IgD-negative memory B cell (primary cell): ENCODE measurements at regions not wholly inside any gene's neighbourhood (a gene's known extent, or its start where the extent isn't known, plus 50 kb on each side); places are given as distances from the start of the nearest gene placed in this dataset.

Experiments used
- H3K27ac Mint-ChIP-seq, 3 donors: one replicate each; pipeline ENCODE4 v1.8.0; 2020 to 2022; ENCODE audit warnings: mild to moderate bottlenecking in 3 of 3, mixed read lengths in 3 of 3, moderate library complexity in 1 of 3
- H3K27me3 Mint-ChIP-seq: one replicate; pipeline ENCODE4 v1.8.0; 2021; ENCODE audit warnings: mixed read lengths
- H3K36me3 Mint-ChIP-seq: one replicate; pipeline ENCODE4 v1.8.0; 2020; ENCODE audit warnings: mild to moderate bottlenecking, mixed read lengths
- H3K4me1 Mint-ChIP-seq, 3 donors: one replicate each; pipeline ENCODE4 v1.8.0; 2020 to 2022; ENCODE audit warnings: mixed read lengths in 3 of 3, mild to moderate bottlenecking in 1 of 3
- H3K4me3 Mint-ChIP-seq, 4 donors: one replicate each; pipeline ENCODE4 v1.8.0; 2020 to 2022; ENCODE audit warnings: mild to moderate bottlenecking in 4 of 4, mixed read lengths in 4 of 4, moderate library complexity in 3 of 4
- H3K9me3 Mint-ChIP-seq, 3 donors: one replicate each; pipeline ENCODE4 v1.8.0; 2020 to 2021; ENCODE audit warnings: mixed read lengths in 3 of 3, mild to moderate bottlenecking in 1 of 3

DNA sequence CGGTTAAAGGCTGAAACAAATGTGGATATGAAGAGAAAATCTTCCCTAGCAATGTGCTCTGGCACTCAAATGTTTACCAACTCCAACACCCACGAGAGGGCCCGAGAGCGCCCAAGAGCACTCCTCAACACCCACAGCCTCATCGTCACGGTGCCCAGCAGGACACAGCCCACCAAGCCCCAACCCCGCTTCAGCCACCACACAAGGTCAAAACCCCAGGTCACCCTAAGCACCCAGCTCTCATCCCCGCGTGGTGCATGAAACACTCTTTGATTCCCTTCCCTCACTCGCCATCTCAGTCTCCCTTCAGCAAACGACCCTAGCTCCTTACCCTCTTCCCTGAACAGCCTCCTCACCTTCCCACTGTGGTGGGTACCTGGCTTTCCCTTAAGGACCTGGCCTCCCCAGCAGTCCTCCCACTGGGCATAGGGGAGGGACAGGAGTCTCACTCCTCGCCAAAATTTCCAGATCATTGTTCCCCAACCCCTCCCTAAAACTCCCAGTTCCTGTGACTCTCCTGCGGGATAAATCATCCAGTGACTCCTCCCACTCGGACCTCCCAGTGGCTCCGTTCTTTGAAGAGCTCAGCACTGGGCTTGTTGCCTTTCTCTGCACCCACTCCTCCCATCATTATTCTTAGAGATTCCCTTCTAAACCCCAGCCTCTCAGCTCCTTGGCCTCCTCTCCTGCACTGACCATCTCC lies 170.4 kb upstream of the SYT6 start:
- H3K27ac Mint-ChIP-seq, result no peak overlapping the region
- no peaks in the 10 kb centered on the region for H3K4me1 Mint-ChIP-seq
- no peaks in the 10 kb centered on the region for H3K36me3 Mint-ChIP-seq
- H3K4me3 Mint-ChIP-seq, result no peak overlapping the region
- peaks cover 3% of the 10 kb centered on the region for H3K27me3 Mint-ChIP-seq
- peaks cover 0 to 2% (median 0%) of the 10 kb centered on the region in 3 donors for H3K9me3 Mint-ChIP-seq

DNA sequence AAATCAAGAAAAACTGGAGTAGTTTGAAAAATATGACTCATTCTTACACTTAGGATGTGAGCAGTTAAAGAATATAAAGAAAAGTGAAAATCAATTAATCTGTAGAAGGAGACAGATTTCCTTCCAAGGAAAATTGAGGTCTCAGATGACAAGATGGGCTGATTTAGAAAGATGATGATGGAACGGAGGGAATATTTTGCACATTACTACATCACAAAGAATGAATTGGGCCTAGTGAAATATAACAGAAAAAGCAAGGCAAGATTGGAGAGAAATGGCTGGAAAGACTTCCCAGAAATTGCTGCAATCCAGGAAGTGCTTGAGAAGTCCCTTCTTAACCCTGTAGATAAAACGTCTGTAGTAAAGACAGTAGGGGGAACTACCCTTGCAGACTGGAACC lies 169.1 kb upstream of the SYT6 start:
- Mint-ChIP-seq H3K27me3 (peaks cover 2% of the 10 kb centered on the region), H3K36me3 (no peaks in the 10 kb centered on the region), H3K4me1 (no peaks in the 10 kb centered on the region), H3K27ac (no peak overlapping the region), H3K4me3 (no peak overlapping the region), H3K9me3 (peaks cover 0 to 2% (median 0%) of the 10 kb centered on the region in 3 donors)

DNA sequence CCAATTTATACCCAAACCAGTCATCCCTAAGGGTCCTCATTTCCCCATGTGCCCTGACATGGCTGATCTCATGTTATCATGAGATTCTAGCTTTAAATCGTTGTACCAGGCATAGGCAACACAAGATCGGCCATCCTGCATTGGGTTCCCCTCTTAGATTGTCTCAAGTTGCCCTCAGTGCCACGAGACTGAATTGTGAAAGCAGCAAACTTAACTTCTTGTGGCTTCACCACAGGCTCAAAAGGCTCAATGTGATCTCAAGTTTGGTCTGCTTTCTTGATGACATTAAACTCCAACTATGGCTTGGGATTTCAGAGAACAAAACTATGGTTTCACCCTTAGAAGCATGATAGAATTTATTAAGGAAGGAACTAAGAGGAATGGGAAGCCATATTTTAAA lies 168.5 kb upstream of the SYT6 start:
- H3K9me3 Mint-ChIP-seq, result peaks cover 0 to 2% (median 0%) of the 10 kb centered on the region in 3 donors
- H3K4me3 Mint-ChIP-seq, result no peak overlapping the region
- H3K4me1 Mint-ChIP-seq, result no peaks in the 10 kb centered on the region
- H3K27ac Mint-ChIP-seq, result no peak overlapping the region
- H3K36me3 Mint-ChIP-seq, result no peaks in the 10 kb centered on the region
- peaks cover 2% of the 10 kb centered on the region for H3K27me3 Mint-ChIP-seq

DNA sequence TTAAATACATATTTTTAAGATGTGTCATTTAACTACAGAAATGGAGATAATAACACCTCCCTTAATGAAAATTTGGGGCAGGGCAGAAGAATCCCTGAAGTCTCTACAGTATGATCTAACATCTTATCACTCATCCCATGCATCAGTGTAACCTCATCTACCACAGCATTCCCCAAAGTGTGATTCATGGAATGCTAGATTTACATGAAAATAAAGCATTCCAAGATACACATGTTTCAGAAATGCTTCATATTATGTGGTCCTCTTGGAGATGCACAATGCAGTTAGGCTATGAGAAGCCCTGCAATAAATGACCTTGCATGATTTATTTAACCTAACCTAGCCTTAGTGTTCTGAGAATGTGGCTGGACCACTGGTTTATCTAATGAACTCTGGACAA lies 166.9 kb upstream of the SYT6 start:
- H3K4me3 Mint-ChIP-seq, result no peak overlapping the region
- peaks cover 0 to 2% (median 0%) of the 10 kb centered on the region in 3 donors for H3K9me3 Mint-ChIP-seq
- H3K27ac Mint-ChIP-seq, result no peak overlapping the region
- H3K4me1 Mint-ChIP-seq, result no peaks in the 10 kb centered on the region
- no peaks in the 10 kb centered on the region for H3K36me3 Mint-ChIP-seq
- H3K27me3 Mint-ChIP-seq, result peaks cover 2% of the 10 kb centered on the region

DNA sequence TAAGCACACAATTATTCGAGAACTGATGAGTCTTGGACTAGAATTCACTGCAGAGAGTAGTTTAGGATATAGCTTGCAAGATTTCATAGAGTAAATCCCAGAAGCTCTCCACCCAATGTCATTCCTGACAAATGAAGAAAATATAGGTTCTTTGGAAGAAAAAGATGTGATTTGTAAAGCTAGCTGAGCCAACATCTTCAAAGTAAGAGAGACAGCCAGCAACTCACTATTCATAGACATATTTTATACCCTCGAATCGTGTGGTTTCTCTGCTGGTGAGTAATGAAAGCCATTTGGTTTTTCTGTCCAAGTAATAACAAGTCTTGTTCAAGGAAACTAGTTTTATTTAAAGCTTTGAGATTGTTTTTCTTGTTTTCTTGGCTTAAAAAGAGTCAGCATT lies 165.7 kb upstream of the SYT6 start:
- Mint-ChIP-seq H3K27me3 (peaks cover 2% of the 10 kb centered on the region), H3K4me3 (no peak overlapping the region), H3K9me3 (peaks cover 0 to 2% (median 0%) of the 10 kb centered on the region in 3 donors), H3K27ac (no peak overlapping the region), H3K4me1 (no peaks in the 10 kb centered on the region), H3K36me3 (no peaks in the 10 kb centered on the region)

DNA sequence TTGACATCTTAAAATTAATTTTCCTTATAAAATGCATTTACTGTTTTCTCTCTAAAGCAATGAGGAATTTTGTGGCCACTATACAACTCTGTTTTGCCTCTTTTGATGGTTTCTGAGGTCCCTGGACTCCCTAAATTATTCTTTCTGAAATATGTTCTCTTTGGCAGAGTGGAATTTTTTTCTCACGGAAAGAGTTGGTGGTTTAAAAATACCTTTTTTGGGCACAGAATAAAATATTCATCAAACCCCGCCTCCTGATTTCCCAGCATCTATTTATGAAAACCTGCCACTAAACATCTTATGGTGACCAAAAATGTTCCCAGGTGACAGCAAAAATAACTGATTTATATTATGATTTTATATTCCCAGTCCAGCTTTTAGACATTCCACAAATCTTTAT lies 165.3 kb upstream of the SYT6 start:
- no peak overlapping the region for H3K27ac Mint-ChIP-seq
- H3K4me3 Mint-ChIP-seq, result no peak overlapping the region
- H3K9me3 Mint-ChIP-seq, result peaks cover 0 to 2% (median 0%) of the 10 kb centered on the region in 3 donors
- H3K4me1 Mint-ChIP-seq, result no peaks in the 10 kb centered on the region
- H3K36me3 Mint-ChIP-seq, result no peaks in the 10 kb centered on the region
- H3K27me3 Mint-ChIP-seq, result peaks cover 2% of the 10 kb centered on the region

DNA sequence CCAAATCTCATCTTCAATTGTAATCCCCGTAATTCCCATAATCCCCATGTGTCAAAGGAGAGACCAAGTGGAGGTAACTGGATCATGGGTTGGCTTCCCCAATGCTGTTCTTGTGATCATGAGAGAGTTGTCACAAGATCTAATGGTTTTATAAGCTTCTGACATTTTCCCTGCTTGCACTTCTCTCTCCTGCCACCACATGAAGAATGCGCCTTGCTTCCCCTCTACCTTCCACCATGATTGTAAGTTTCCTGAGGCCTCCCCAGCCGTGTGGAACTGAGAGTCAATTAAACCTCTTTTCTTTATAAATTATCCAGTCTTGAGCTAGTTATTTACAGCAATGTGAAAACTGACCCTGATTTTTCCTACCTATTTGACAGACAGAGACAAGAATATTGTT lies 162.5 kb upstream of the SYT6 start:
- peaks cover 2 to 11% (median 3%) of the 10 kb centered on the region in 3 donors for H3K9me3 Mint-ChIP-seq
- no peaks in the 10 kb centered on the region for H3K4me1 Mint-ChIP-seq
- H3K27ac Mint-ChIP-seq, result no peak overlapping the region
- H3K36me3 Mint-ChIP-seq, result no peaks in the 10 kb centered on the region
- H3K4me3 Mint-ChIP-seq, result no peak overlapping the region
- H3K27me3 Mint-ChIP-seq, result peaks cover 2% of the 10 kb centered on the region

DNA sequence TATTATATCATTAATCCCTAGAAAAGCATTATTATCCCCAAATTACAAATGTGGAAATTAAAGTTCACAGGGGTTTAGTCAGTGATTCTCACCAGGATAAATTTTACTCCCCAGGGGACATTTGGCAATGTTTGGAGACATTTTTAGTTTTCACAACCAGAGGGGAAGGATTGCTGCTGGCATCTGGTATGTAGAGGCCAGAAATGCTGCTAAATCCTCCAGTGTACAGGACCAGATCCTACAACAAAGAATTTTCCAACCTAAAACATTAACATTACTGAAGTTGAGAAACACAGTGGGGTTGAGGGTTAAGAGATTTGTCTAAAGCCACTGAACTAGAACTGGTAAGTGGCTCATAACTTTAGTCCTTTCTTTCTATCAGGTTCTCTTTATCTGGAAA lies 162.0 kb upstream of the SYT6 start:
- Mint-ChIP-seq H3K27ac (no peak overlapping the region), H3K4me1 (no peaks in the 10 kb centered on the region), H3K27me3 (peaks cover 2% of the 10 kb centered on the region), H3K4me3 (no peak overlapping the region), H3K9me3 (peaks cover 2 to 11% (median 3%) of the 10 kb centered on the region in 3 donors), H3K36me3 (no peaks in the 10 kb centered on the region)

DNA sequence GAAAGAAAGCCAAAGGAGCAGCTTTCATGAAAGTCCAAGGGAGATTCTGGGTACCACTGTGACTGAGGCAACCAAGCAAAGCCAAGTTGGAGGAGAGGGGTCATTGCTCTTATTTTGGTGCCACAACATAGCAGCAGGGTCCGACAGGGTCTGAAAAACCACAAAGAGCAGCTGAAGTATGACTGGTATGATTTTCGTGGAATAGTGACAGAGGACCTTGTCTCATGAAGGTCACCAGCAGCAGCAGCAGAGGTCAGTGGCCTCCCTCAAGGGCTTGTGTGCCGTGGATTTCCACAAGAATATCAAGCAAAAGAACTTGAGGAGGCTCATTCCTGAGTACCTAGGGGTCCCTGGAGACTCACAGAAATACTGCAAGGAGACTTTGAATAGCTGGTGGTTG lies 160.9 kb upstream of the SYT6 start:
- H3K4me1 Mint-ChIP-seq, result no peaks in the 10 kb centered on the region
- no peaks in the 10 kb centered on the region for H3K36me3 Mint-ChIP-seq
- H3K4me3 Mint-ChIP-seq, result no peak overlapping the region
- H3K9me3 Mint-ChIP-seq, result peaks cover 2 to 11% (median 3%) of the 10 kb centered on the region in 3 donors
- no peak overlapping the region for H3K27ac Mint-ChIP-seq
- H3K27me3 Mint-ChIP-seq, result peaks cover 2% of the 10 kb centered on the region

DNA sequence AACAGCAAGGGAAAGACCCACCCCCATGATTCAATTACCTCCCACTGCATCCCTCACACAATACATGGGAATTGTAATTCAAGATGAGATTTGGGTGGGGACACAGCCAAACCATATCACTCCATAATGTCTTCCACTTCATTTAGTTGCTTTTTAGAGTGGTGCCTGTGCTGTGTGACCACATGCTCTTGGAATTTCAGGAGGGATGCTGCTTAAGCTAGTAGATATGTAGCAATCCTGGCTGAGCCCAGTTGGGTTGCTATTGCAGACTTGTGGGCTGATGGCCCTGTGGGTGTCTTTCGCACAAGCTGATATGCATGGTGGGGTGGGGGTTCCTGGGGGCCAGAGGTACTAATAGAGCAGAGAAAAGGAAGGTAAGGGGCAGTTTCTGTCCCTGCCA lies 160.4 kb upstream of the SYT6 start:
- Mint-ChIP-seq H3K4me1 (no peaks in the 10 kb centered on the region), H3K27ac (no peak overlapping the region), H3K36me3 (no peaks in the 10 kb centered on the region), H3K4me3 (no peak overlapping the region), H3K27me3 (peaks cover 2% of the 10 kb centered on the region), H3K9me3 (peaks cover 2 to 11% (median 3%) of the 10 kb centered on the region in 3 donors)

DNA sequence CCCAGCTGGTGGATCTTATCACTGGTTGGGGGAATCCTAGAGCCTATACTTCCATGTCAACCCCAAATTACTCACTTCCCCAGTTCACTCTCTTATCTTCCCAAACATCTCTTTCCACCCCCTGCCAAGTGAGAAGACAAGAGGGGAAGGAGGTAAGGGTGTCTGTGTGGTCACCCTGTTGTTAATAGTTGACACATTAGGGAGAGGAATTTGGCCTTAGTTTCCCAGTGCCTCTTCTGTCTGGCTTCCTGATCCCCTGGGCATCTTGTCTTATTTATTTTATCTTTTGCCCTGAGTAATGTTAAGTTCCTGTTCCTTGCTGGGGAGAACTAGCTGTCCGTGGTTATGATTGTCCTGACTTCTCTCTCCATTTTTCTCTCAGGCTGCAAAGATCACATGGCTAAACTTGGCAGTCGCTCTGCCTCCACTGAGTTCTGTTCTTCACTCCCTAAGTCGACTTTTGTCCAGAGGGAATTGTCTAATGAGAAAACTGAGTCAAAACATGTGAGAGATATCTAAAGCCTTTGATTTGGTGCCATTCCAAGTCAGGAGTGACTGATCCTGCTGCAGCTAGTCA lies 157.1 kb upstream of the SYT6 start:
- Mint-ChIP-seq H3K9me3 (peaks cover 3 to 11% (median 5%) of the 10 kb centered on the region in 3 donors), H3K4me3 (no peak overlapping the region), H3K36me3 (no peaks in the 10 kb centered on the region), H3K27ac (peak overlapping the region in 1 of 3 donors; percentile 20), H3K4me1 (no peaks in the 10 kb centered on the region), H3K27me3 (peaks cover 2% of the 10 kb centered on the region)

DNA sequence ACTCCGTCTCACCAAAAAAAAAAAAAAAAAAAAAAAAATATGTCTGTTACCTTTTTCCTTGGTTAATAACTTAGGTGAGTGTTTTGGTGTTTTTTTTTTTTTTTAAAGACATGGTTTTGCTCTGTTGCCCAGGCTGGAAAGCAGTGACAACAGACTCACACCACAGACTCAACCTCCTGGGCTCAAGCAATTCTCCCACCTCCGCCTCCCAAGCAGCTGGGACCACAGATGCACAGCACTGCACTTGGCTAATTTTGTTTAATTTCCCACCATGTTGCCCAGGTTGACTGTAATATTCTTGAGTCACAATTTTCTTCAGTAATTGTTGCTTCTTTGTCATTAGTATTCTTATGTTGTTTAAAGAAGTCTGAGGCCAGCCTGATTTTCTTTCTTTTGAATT lies 149.2 kb upstream of the SYT6 start:
- no peaks in the 10 kb centered on the region for H3K36me3 Mint-ChIP-seq
- H3K4me1 Mint-ChIP-seq, result peaks cover 0 to 4% (median 0%) of the 10 kb centered on the region in 3 donors
- H3K9me3 Mint-ChIP-seq, result peaks cover 0 to 3% (median 0%) of the 10 kb centered on the region in 3 donors
- peaks cover 19% of the 10 kb centered on the region for H3K27me3 Mint-ChIP-seq
- H3K4me3 Mint-ChIP-seq, result no peak overlapping the region
- H3K27ac Mint-ChIP-seq, result no peak overlapping the region

DNA sequence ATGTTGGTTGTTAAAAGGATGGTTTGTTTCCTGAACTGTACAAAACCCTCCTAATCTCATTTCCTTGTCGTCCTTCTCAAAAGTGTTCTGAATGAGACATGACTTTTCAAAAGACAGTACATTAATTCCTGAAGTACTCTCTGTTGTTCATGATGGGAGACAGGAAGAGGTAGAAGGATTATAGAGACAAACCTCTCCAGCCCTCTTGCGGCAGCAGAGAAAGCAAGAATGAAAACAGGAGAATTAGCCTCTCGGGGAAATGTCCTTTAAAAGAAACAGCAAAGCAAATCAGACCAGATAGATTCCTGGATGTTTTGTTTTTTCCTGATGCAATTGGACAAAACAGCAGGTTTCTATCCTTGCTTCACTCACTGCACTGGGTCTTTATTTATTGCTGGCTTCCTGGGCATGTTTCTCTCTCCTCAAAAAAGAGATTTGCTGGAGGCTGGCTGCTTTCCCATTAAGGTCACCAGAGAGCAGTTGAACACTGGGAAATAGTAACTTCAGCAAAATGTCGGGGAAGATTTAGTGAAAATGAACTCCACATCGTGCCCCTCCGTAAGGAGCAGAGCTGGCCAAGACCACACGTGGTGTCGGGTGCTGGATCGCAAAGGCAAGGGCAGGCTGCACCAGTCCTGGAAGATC lies 145.8 kb upstream of the SYT6 start:
- Mint-ChIP-seq H3K27ac (no peak overlapping the region), H3K9me3 (no peaks in the 10 kb centered on the region), H3K36me3 (no peaks in the 10 kb centered on the region), H3K4me1 (peaks cover 0 to 4% (median 0%) of the 10 kb centered on the region in 3 donors), H3K4me3 (no peak overlapping the region), H3K27me3 (peaks cover 15% of the 10 kb centered on the region)

DNA sequence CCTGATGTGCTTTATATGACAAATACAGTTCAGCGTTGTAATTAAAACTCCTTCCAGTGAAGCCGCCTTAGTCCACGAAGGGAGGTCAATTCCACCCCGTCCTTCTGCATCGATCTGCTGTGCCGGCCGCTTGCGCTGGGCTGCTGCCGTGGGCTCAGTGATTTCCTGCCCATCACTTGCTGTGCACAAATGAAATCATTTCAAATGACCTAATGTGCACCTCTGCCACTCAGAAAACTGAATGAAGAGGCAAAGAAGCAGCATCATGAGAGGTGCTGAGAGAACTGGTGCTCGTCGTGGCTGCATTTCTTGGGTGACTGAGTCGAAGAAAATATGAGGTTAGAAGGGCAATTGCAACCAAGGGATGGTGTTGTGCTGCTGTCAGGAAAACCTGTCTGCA lies 144.3 kb upstream of the SYT6 start:
- H3K27me3 Mint-ChIP-seq, result peaks cover 15% of the 10 kb centered on the region
- no peak overlapping the region for H3K27ac Mint-ChIP-seq
- no peaks in the 10 kb centered on the region for H3K36me3 Mint-ChIP-seq
- H3K9me3 Mint-ChIP-seq, result no peaks in the 10 kb centered on the region
- H3K4me1 Mint-ChIP-seq, result peaks cover 0 to 4% (median 0%) of the 10 kb centered on the region in 3 donors
- H3K4me3 Mint-ChIP-seq, result no peak overlapping the region

DNA sequence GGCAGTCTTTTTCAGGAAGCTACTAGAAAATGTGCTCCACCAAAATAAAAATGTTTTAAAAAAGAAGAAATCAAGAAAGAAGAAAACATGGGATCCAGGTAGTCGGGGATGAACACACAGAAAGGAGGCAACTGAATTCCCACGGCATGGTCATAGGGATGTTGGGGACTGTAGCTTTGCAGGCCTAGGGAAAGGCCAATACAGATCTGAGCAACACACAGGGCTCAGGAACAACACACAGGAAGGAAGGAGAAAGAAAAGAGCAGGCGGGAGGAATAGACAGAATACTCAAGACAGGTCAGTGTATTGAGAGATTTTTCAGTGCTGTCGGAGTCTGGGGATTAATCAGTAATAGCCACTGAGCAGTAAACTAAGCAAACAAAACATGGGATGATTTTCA lies 142.7 kb upstream of the SYT6 start:
- Mint-ChIP-seq H3K27ac (no peak overlapping the region), H3K4me3 (no peak overlapping the region), H3K27me3 (peaks cover 14% of the 10 kb centered on the region), H3K36me3 (peaks cover 3% of the 10 kb centered on the region), H3K4me1 (peaks cover 0 to 2% (median 0%) of the 10 kb centered on the region in 3 donors), H3K9me3 (no peaks in the 10 kb centered on the region)

DNA sequence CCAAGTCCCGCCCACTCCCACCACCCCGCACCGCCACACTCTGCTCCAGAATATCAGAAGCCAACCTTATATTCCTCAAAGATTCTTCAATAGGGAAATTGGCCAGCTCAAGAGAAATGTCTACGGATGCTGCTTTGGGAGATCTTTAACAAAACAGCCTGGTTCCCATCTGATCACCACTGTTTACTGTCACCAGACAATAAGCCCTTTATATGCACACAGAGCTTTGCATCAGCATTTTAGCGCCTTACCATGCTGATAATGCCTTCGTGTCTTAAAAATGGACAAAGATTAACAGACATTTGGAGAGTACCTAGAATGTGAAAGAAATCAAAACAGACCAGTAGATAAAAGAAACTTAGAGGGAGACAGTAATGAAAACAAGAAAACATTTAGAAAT lies 141.7 kb upstream of the SYT6 start:
- Mint-ChIP-seq H3K27me3 (peaks cover 14% of the 10 kb centered on the region), H3K36me3 (peaks cover 3% of the 10 kb centered on the region), H3K4me3 (no peak overlapping the region), H3K27ac (no peak overlapping the region), H3K9me3 (no peaks in the 10 kb centered on the region), H3K4me1 (no peaks in the 10 kb centered on the region)
